ENCODE measurements at regions not wholly inside any gene's neighbourhood (a gene's known extent, or its start where the extent isn't known, plus 50 kb on each side); places are given as distances from the start of the nearest gene placed in this dataset.

GRCh38 chr1:5419501-5419900, 572.7 kb downstream of the NPHP4 start:
- H4K20me1 ChIP-seq (ENCODE audit: low read length), result no peaks in the 10 kb centered on the region
- H3K9me2 ChIP-seq (replicated peaks; ENCODE audit: low read length), result no peaks in the 10 kb centered on the region
- H3K79me2 ChIP-seq (ENCODE audit: low read length), result no peaks in the 10 kb centered on the region
- intact Hi-C loops (cut with micrococcal nuclease), result no loop called here
- H3K9ac ChIP-seq (ENCODE audit: low read length), result no peak overlapping the region
- ChIA-PET POLR2A (ENCODE audit: unreplicated experiment) (no interaction called here), CTCF (no interaction called here)
- no TSS peak for BruUV-seq (replicated peaks)
- H3K9me3 ChIP-seq (ENCODE audit: low read length), result no peaks in the 10 kb centered on the region
- H3K4me1 ChIP-seq (ENCODE audit: insufficient read depth, low read length), result no peaks in the 10 kb centered on the region
- no peaks in the 10 kb centered on the region for H3F3A ChIP-seq (ENCODE audit: low read length, unreplicated experiment)
- H3K27ac ChIP-seq (ENCODE audit: low read length), result no peak overlapping the region
- no peak overlapping the region for H2AFZ ChIP-seq (ENCODE audit: low read length)
- no peak for DNase-seq
- H3K27me3 ChIP-seq (ENCODE audit: low read length), result peaks cover 43% of the 10 kb centered on the region
- no peak overlapping the region for H3K4me2 ChIP-seq (ENCODE audit: low read length)
- no peaks in the 10 kb centered on the region for H3K36me3 ChIP-seq (ENCODE audit: low read depth, low read length)
- no peak for ATAC-seq
- no peak overlapping the region for H3K4me3 ChIP-seq (ENCODE audit: low read length)
- TF ChIP-seq CTCF (conservative IDR thresholded peaks at IDR 0.05; ENCODE audit: low read depth, low read length) (no peak), EZH2 (IDR thresholded peaks at IDR 0.05; ENCODE audit: low read length, unreplicated experiment) (no peak), EZH2phosphoT487 (IDR thresholded peaks at IDR 0.05; ENCODE audit: borderline replicate concordance, low read length) (no peak)

GRCh38 chr1:5416518-5416917, 575.7 kb downstream of the NPHP4 start:
- no peak overlapping the region for H3K27ac ChIP-seq (ENCODE audit: low read length)
- no peak for ATAC-seq
- no peak overlapping the region for H2AFZ ChIP-seq (ENCODE audit: low read length)
- POLR2A ChIA-PET (ENCODE audit: unreplicated experiment), result no interaction called here
- no peaks in the 10 kb centered on the region for H3K79me2 ChIP-seq (ENCODE audit: low read length)
- H3F3A ChIP-seq (ENCODE audit: low read length, unreplicated experiment), result no peaks in the 10 kb centered on the region
- H3K9me2 ChIP-seq (replicated peaks; ENCODE audit: low read length), result no peaks in the 10 kb centered on the region
- TF ChIP-seq EZH2phosphoT487 (IDR thresholded peaks at IDR 0.05; ENCODE audit: borderline replicate concordance, low read length) (no peak), CTCF (conservative IDR thresholded peaks at IDR 0.05; ENCODE audit: low read depth, low read length) (no peak), EZH2 (IDR thresholded peaks at IDR 0.05; ENCODE audit: low read length, unreplicated experiment) (no peak)
- H3K4me2 ChIP-seq (ENCODE audit: low read length), result no peak overlapping the region
- no peaks in the 10 kb centered on the region for H3K36me3 ChIP-seq (ENCODE audit: low read depth, low read length)
- peaks cover 19% of the 10 kb centered on the region for H3K27me3 ChIP-seq (ENCODE audit: low read length)
- H3K9ac ChIP-seq (ENCODE audit: low read length), result no peak overlapping the region
- H4K20me1 ChIP-seq (ENCODE audit: low read length), result no peaks in the 10 kb centered on the region
- H3K9me3 ChIP-seq (ENCODE audit: low read length), result peaks cover 6% of the 10 kb centered on the region; the same call in 1 of the 2 replicates
- BruUV-seq (replicated peaks), result no TSS peak
- CTCF ChIA-PET, result no interaction called here
- no peak for DNase-seq
- H3K4me3 ChIP-seq (ENCODE audit: low read length), result no peak overlapping the region
- intact Hi-C loops (cut with micrococcal nuclease), result no loop called here
- no peaks in the 10 kb centered on the region for H3K4me1 ChIP-seq (ENCODE audit: insufficient read depth, low read length)

- no peak for TF ChIP-seq CTCF (conservative IDR thresholded peaks at IDR 0.05; ENCODE audit: low read depth, low read length)
- TF ChIP-seq EZH2 (IDR thresholded peaks at IDR 0.05; ENCODE audit: low read length, unreplicated experiment), result no peak
- TF ChIP-seq EZH2phosphoT487 (IDR thresholded peaks at IDR 0.05; ENCODE audit: borderline replicate concordance, low read length), result no peak
Measured at GRCh38 chr1:5415606-5416005, 576.6 kb downstream of the NPHP4 start.

More at GRCh38 chr1:5415606-5416005, 576.6 kb downstream of the NPHP4 start:
- Histone ChIP-seq H3K4me2 (ENCODE audit: low read length) (no peak overlapping the region), H3K4me3 (ENCODE audit: low read length) (no peak overlapping the region), H3K27ac (ENCODE audit: low read length) (no peak overlapping the region), H3F3A (ENCODE audit: low read length, unreplicated experiment) (no peaks in the 10 kb centered on the region), H3K27me3 (ENCODE audit: low read length) (peaks cover 18% of the 10 kb centered on the region; the same call in 1 of the 2 replicates), H3K36me3 (ENCODE audit: low read depth, low read length) (no peaks in the 10 kb centered on the region), H3K9ac (ENCODE audit: low read length) (no peak overlapping the region), H3K9me3 (ENCODE audit: low read length) (peaks cover 6% of the 10 kb centered on the region; the same call in 1 of the 2 replicates), H3K4me1 (ENCODE audit: insufficient read depth, low read length) (no peaks in the 10 kb centered on the region), H4K20me1 (ENCODE audit: low read length) (no peaks in the 10 kb centered on the region), H2AFZ (ENCODE audit: low read length) (no peak overlapping the region), H3K9me2 (replicated peaks; ENCODE audit: low read length) (no peaks in the 10 kb centered on the region), H3K79me2 (ENCODE audit: low read length) (no peaks in the 10 kb centered on the region)
- BruUV-seq (replicated peaks), result no TSS peak
- CTCF ChIA-PET, result no interaction called here
- POLR2A ChIA-PET (ENCODE audit: unreplicated experiment), result no interaction called here
- intact Hi-C loops (cut with micrococcal nuclease), result no loop called here
- ATAC-seq, result no peak
- DNase-seq, result no peak
